GM23338 (cell line): ENCODE measurements at regions not wholly inside any gene's neighbourhood (a gene's known extent, or its start where the extent isn't known, plus 50 kb on each side); places are given as distances from the start of the nearest gene placed in this dataset.

ENCODE experiments used
- ATAC-seq: fragments of 200-7000 bp; cut with Tn5 transposase; 3 replicates; pipeline ENCODE4 v1.9.1; 2020
- DNase-seq: peaks from one replicate; pipeline ENCODE4 v3.0.0-alpha.2; 2015; ENCODE audit warnings: low spot score
- H2AFZ ChIP-seq: fragments of 200-600 bp; sonication (generic); 2 replicates; pipeline ENCODE4 v1.8.0; 2016; ENCODE audit warnings: antibody characterized with exemption, mild to moderate bottlenecking, moderate library complexity
- H3F3A ChIP-seq: fragments of 200-600 bp; sonication (generic); replicated peaks from 2 replicates; pipeline ENCODE4 v1.8.0; 2017; ENCODE audit warnings: antibody characterized with exemption, mixed run types, low read depth
- H3K27ac ChIP-seq: fragments of 200-600 bp; sonication (generic); 2 replicates; pipeline ENCODE4 v1.6.1; 2016; ENCODE audit warnings: low read depth
- H3K27me3 ChIP-seq: fragments of 200-600 bp; sonication (generic); 2 replicates; pipeline ENCODE4 v1.8.0; 2016; ENCODE audit warnings: mild to moderate bottlenecking, mixed run types, moderate library complexity; ENCODE audit not compliant: insufficient read depth
- H3K36me3 ChIP-seq: fragments of 200-600 bp; sonication (generic); 2 replicates; pipeline ENCODE4 v1.8.0; 2016; ENCODE audit warnings: mild to moderate bottlenecking; ENCODE audit not compliant: insufficient read depth
- H3K4me1 ChIP-seq: fragments of 200-600 bp; sonication (generic); 2 replicates; pipeline ENCODE4 v1.8.0; 2016; ENCODE audit warnings: mild to moderate bottlenecking, moderate library complexity; ENCODE audit not compliant: insufficient read depth
- H3K4me2 ChIP-seq: fragments of 200-600 bp; sonication (generic); 2 replicates; pipeline ENCODE4 v1.7.1; 2017; ENCODE audit warnings: mixed run types
- H3K4me3 ChIP-seq: fragments of 200-600 bp; sonication (generic); 2 replicates; pipeline ENCODE4 v1.6.1; 2016; ENCODE audit warnings: mixed run types
- H3K79me2 ChIP-seq: fragments of 200-600 bp; sonication (generic); replicated peaks from 2 replicates; pipeline ENCODE4 v1.8.0; 2017; ENCODE audit warnings: mild to moderate bottlenecking; ENCODE audit not compliant: insufficient read depth
- H3K9me2 ChIP-seq: fragments of 200-600 bp; sonication (generic); 2 replicates; pipeline ENCODE4 v1.8.0; 2017; ENCODE audit not compliant: insufficient read depth
- H4K20me1 ChIP-seq: fragments of 200-600 bp; sonication (generic); replicated peaks from 2 replicates; pipeline ENCODE4 v1.8.0; 2017; ENCODE audit warnings: mild to moderate bottlenecking; ENCODE audit not compliant: insufficient read depth
- H3K27ac Mint-ChIP-seq: 2 replicates; pipeline ENCODE4 v1.8.0; 2020; ENCODE audit warnings: inconsistent platforms, mild to moderate bottlenecking, moderate library complexity, mixed read lengths
- H3K27me3 Mint-ChIP-seq: 3 replicates; pipeline ENCODE4 v1.8.0; 2022; ENCODE audit warnings: low read depth, mild to moderate bottlenecking, moderate library complexity, mixed read lengths, inconsistent platforms; ENCODE audit not compliant: insufficient read depth, poor library complexity
- H3K36me3 Mint-ChIP-seq: 3 replicates; pipeline ENCODE4 v1.8.0; 2021; ENCODE audit warnings: low read depth, mild to moderate bottlenecking, inconsistent platforms, moderate library complexity, mixed read lengths
- H3K4me1 Mint-ChIP-seq: 3 replicates; pipeline ENCODE4 v1.8.0; 2020; ENCODE audit warnings: mild to moderate bottlenecking, inconsistent platforms, mixed read lengths
- H3K4me3 Mint-ChIP-seq: 3 replicates; pipeline ENCODE4 v1.8.0; 2021; ENCODE audit warnings: moderate library complexity, mild to moderate bottlenecking, inconsistent platforms, mixed read lengths
- H3K9me3 Mint-ChIP-seq: 3 replicates; pipeline ENCODE4 v1.8.0; 2020; ENCODE audit warnings: moderate library complexity, mild to moderate bottlenecking, inconsistent platforms, mixed read lengths
- CREB1 ChIP-seq: fragments of 250-450 bp; sonication (Bioruptor Pico); IDR thresholded peaks from 2 replicates; pipeline ENCODE4 v1.5.0; 2020; ENCODE audit warnings: low read depth, mild to moderate bottlenecking, moderate library complexity
- CTCF ChIP-seq, 2 experiments: fragments of 200-600 bp in 1 of 2; sonication (generic) in 1 of 2; conservative IDR thresholded peaks; 2 replicates each; pipeline versions ENCODE4 v1.5.1 to v1.6.1; 2016 to 2017; ENCODE audit warnings: antibody characterized with exemption in 2 of 2, low read depth in 2 of 2, mild to moderate bottlenecking in 2 of 2, moderate library complexity in 1 of 2
- ETS1 ChIP-seq: IDR thresholded peaks from 2 replicates; pipeline ENCODE4 v1.6.1; 2016; ENCODE audit warnings: antibody characterized with exemption
- EZH2 ChIP-seq: fragments of 200-600 bp; sonication (generic); IDR thresholded peaks from one replicate; pipeline ENCODE4 v1.8.0; 2017; ENCODE audit warnings: antibody characterized with exemption, mild to moderate bottlenecking, low read depth; ENCODE audit not compliant: unreplicated experiment
- EZH2phosphoT487 ChIP-seq: fragments of 200-600 bp; sonication (generic); IDR thresholded peaks from one replicate; pipeline ENCODE4 v1.8.1; 2018; ENCODE audit warnings: antibody characterized with exemption; ENCODE audit not compliant: unreplicated experiment
- JUNB ChIP-seq: IDR thresholded peaks from one replicate; pipeline ENCODE4 v1.6.1; 2016; ENCODE audit warnings: antibody characterized with exemption; ENCODE audit not compliant: unreplicated experiment
- NANOG ChIP-seq: IDR thresholded peaks from 2 replicates; pipeline ENCODE4 v1.6.1; 2016; ENCODE audit warnings: antibody characterized with exemption, borderline replicate concordance
- POLR2AphosphoS5 ChIP-seq: IDR thresholded peaks from 2 replicates; pipeline ENCODE4 v1.6.1; 2016; ENCODE audit warnings: antibody characterized with exemption, low read depth
- REST ChIP-seq: IDR thresholded peaks from one replicate; pipeline ENCODE4 v1.6.1; 2018; ENCODE audit warnings: antibody characterized with exemption; ENCODE audit not compliant: unreplicated experiment
- STAT1 ChIP-seq: IDR thresholded peaks from one replicate; pipeline ENCODE4 v1.6.1; 2016; ENCODE audit warnings: antibody characterized with exemption; ENCODE audit not compliant: unreplicated experiment
- ZNF114 ChIP-seq: fragments of 250-450 bp; sonication (Bioruptor Pico); IDR thresholded peaks from 2 replicates; pipeline ENCODE4 v1.5.0; 2020; ENCODE audit warnings: mild to moderate bottlenecking, moderate library complexity
- ZNF331 ChIP-seq: fragments of 250-450 bp; sonication (Bioruptor Pico); IDR thresholded peaks from 2 replicates; pipeline ENCODE4 v1.5.0; 2020; ENCODE audit warnings: low read depth, mild to moderate bottlenecking, moderate library complexity
- ZNF462 ChIP-seq: fragments of 250-450 bp; sonication (Bioruptor Pico); IDR thresholded peaks from 2 replicates; pipeline ENCODE4 v1.5.0; 2020; ENCODE audit warnings: mild to moderate bottlenecking, moderate library complexity

- Mint-ChIP-seq H3K9me3 (no peaks in the 10 kb centered on the region), H3K27me3 (no peaks in the 10 kb centered on the region), H3K4me3 (no peak overlapping the region), H3K4me1 (no peaks in the 10 kb centered on the region), H3K27ac (no peak overlapping the region), H3K36me3 (no peaks in the 10 kb centered on the region)
- TF ChIP-seq EZH2phosphoT487 (no peak), NANOG (no peak), ETS1 (no peak), JUNB (no peak), REST (no peak), POLR2AphosphoS5 (no peak), EZH2 (no peak), ZNF114 (CRISPR knock-in tag) (no peak), CREB1 (CRISPR knock-in tag) (no peak), ZNF462 (CRISPR knock-in tag) (no peak), ZNF331 (CRISPR knock-in tag) (no peak), CTCF (conservative IDR thresholded peaks at IDR 0.05; ENCODE audit: low read depth in 2 of 2) (no peak), STAT1 (no peak)
- no peaks in the 10 kb centered on the region for H3K79me2 ChIP-seq
- H3K9me2 ChIP-seq, result no peaks in the 10 kb centered on the region
- no peak overlapping the region for H3K4me2 ChIP-seq
- DNase-seq, result no peak
- H3K27ac ChIP-seq, result no peak overlapping the region
- no peaks in the 10 kb centered on the region for H3F3A ChIP-seq
- no peak for ATAC-seq
- no peak overlapping the region for H3K4me3 ChIP-seq
- no peaks in the 10 kb centered on the region for H3K36me3 ChIP-seq
- H3K27me3 ChIP-seq, result no peaks in the 10 kb centered on the region
- no peaks in the 10 kb centered on the region for H3K4me1 ChIP-seq
- no peaks in the 10 kb centered on the region for H4K20me1 ChIP-seq
- H2AFZ ChIP-seq, result no peak overlapping the region
Measured at GRCh38 chr9:7671847-7672246, 127.7 kb downstream of the DMAC1 start.
